Activated CD4-positive, alpha-beta T cell treated with anti-CD3 and anti-CD28 coated beads for 48 hours (primary cell): ENCODE measurements at regions not wholly inside any gene's neighbourhood (a gene's known extent, or its start where the extent isn't known, plus 50 kb on each side); places are given as distances from the start of the nearest gene placed in this dataset.
A peak's percentile ranks its signal among the peaks of the same experiment; 100 is the strongest.

Experiments
- DNase-seq: peaks from one replicate; pipeline ENCODE4 v3.0.0-alpha.2; 2020

DNA sequence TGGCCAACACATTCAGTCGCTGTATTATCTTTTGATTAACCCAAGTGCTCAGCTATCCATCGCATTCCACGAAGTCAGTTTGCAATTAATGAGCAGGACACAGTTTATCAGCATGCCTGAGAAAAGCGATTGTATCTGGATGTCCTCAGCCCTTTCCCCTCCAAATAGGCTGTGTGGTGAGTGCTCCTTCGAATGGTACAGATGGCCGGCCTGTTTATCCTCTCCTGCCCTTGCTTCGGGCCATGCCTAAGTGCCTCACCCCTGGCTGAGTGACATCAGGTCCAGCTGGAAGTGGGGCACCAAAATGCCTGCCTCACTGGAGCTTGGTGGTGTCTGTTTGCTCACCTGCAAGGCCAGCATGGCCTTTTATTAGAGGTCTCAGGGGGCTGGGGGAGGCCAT lies 317.3 kb downstream of the GADD45G start:
- no peak for DNase-seq

DNA sequence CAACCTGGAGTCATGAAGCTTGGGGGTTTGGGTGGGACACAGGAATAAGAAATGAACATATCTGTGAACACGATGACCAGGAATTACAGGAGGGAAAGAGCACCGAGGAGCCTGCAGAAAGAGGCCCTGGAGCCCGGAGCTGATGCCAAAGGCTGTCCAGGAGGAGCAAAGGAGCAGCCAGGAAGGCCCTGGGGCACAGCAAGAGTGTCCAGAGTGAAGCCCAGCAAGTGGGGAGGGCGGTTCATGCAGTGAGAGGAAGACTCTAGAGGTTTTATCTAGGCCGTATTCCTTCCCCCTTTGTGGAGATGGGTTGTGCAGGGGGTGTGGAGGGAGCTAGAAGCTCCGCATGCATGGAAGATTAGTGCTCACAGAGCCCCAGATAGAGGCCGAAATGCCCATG lies 318.4 kb downstream of the GADD45G start:
- no peak for DNase-seq

- peak; percentile 84 for DNase-seq
Measured at GRCh38 chr9:89923961-89924504, 319.2 kb downstream of the GADD45G start.

DNA sequence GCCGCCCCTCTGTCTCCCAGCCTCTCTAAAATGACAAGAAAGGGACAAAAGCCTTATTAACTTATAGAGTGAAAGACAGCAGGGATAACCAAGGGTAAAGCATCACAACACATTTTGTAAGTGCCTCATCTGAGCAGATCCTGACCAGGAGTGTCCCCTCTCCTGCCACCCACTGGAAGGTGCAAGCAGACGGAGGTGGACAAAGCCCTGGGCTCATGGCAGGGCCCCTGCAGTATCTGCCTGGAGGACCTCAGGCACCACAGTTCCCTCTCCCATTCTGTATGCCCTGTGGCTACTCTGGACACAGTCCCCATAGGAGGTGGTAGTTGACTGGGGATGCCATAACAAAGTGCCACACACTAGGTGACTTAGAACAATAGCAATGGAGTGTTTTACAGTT lies 319.8 kb downstream of the GADD45G start:
- DNase-seq = no peak

- no peak for DNase-seq
Measured at GRCh38 chr9:89926167-89926566, 321.4 kb downstream of the GADD45G start.

GRCh38 chr9:89926691-89927220 lies 321.9 kb downstream of the GADD45G start:
- no peak for DNase-seq

GRCh38 chr9:89928106-89928505 lies 323.3 kb downstream of the GADD45G start:
- DNase-seq = no peak

- no peak for DNase-seq
Measured at GRCh38 chr9:89928521-89929275, 323.9 kb downstream of the GADD45G start.

DNA sequence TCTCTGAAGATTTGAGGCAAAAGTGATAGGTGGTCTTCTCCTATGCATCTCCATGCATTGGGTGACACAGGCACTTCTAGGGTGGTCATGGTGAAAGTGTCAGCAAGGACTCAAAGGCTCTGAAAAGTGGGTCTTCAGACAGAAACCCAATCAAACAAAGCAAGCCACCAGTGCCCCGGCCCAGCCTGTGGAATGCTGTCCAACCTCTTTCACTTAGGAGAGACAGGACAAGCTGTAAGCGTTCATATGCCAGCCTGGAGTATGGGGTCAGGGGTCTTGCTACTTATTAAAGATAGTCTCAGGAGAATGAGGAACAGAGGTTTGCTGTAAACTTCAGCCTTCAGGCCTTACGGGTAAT lies 324.5 kb downstream of the GADD45G start:
- DNase-seq = no peak

DNA sequence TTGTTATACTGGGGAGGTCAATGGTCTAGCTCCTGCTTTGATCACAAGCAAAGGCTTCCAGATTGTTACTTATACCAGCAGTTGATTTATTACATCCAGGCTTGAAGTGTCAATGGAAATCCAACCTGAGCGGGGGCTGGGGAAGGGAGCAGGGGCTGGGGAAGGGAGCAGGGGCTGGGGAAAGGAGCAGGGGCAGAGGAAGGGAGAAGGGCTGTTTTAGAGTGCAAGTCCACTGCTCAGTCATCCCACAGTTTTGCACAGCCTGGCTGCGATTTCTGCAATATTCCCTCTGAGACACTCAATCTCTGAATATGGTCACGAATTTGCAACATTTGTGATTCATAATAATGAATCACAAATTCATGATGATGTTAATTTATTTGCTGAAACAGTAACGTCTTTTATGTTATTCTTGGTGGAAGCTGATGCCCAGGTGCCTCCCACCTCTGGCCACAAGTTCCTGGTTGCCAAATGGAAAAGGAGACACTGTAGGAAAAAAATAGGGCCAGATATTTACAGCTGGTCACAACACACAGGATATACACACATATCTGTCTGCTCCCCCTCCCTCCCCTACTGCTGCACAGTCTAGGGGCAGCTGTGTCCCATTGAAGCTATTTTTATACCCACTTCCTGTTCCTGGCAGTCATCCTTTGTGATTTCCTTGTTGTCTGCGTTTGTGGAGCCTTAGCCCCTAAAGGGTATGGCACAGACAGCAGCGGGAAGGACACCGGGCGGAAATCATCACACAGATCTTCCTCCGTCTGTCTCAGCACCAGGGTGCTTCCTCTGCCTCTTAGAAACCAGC lies 325.1 kb downstream of the GADD45G start:
- DNase-seq = no peak

- no peak for DNase-seq
Measured at GRCh38 chr9:89933578-89933977, 328.8 kb downstream of the GADD45G start.

GRCh38 chr9:89935115-89935514 lies 330.3 kb downstream of the GADD45G start:
- DNase-seq = no peak

- DNase-seq = no peak
Measured at GRCh38 chr9:89935801-89936200, 331.0 kb downstream of the GADD45G start.

DNA sequence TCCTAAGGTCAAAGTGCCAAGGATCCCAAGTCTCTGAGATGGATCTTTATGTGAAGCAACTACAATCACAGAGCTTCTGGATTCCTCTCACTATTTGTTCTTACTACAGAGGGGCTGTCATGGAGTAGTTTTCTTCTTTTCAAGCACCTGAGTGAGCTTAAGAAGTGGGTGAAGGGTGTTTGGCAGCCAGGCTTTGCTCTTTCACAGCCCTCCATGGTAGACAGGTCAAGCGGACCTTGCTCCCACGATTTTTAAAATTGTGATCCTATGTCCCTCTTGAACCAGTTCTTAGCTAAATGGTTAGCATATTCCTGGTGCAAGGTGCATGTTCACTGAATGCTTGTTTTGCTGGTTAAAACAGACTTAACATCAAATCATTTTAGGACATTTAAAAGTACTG lies 332.2 kb downstream of the GADD45G start:
- DNase-seq = no peak

DNA sequence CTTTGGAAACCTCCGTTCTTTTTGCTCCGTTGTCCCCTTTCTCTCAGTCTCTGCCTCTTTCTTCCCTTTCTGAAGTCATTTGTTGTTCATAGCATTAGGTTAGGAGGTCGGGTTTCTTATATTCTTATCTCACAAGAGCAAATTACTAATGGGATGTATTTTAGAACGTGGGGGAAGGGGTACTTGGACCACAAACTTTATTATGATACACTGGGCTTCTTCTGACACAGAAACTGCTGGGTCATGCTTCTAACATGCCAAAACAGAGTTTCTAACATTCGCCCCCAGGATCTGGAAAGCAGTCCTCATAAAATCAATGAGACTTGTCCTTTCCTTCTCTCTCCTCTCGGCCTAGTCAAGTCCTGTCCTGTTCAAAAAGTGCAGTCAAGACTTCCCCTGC lies 334.4 kb downstream of the GADD45G start:
- no peak for DNase-seq

GRCh38 chr9:89939626-89940292 lies 334.9 kb downstream of the GADD45G start:
- DNase-seq = no peak

- no peak for DNase-seq
Measured at GRCh38 chr9:89940625-89941024, 335.8 kb downstream of the GADD45G start.

- no peak for DNase-seq
Measured at GRCh38 chr9:89941875-89942274, 337.1 kb downstream of the GADD45G start.

- DNase-seq = no peak
Measured at GRCh38 chr9:89942643-89943042, 337.8 kb downstream of the GADD45G start.

DNA sequence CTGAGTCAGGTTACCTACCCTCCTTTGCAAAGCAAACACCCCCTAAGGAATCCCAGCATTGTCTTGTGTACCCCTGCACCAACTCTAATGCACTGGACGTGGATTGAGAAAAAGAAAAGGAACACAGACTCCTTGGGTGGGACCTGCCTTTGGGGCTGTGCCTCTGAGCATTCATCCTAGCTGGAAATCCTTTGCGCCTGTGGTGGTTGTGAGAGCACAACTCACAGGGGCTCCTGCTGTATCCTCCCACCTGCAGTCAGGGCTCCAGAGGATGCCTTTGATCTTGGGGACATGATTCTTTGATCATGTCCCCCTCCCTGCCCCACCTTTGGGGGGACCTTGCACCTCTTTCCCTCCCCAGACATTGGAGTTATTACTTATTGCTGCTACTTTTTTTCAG lies 338.5 kb downstream of the GADD45G start:
- no peak for DNase-seq

DNA sequence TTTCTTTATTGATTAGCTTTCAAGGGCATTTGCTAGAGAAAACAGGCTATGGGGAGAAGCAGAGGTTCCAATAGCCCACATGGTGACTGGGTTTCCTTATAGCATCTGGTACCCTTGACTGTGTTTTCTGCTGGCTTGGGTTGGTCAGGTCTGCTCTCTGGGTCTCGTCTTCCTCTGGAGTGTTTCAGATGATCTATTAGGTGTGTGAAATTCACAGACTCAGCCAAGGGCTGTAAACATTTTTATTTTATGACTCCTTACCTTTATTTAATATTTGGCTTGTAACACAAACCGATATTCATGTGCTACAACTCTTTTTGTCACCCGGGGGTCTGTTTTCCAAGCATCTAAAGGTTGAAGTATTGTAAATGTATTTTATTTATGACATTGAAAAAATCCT lies 338.9 kb downstream of the GADD45G start:
- DNase-seq = no peak

- DNase-seq = no peak
Measured at GRCh38 chr9:89945133-89945532, 340.3 kb downstream of the GADD45G start.

GRCh38 chr9:89946741-89947140 lies 341.9 kb downstream of the GADD45G start:
- no peak for DNase-seq
